DOHH2 (cell line): ENCODE measurements at regions not wholly inside any gene's neighbourhood (a gene's known extent, or its start where the extent isn't known, plus 50 kb on each side); places are given as distances from the start of the nearest gene placed in this dataset.

ENCODE experiments used
- H3F3A ChIP-seq: fragments of 200-600 bp; sonication (generic), shearing (Covaris generic); 2 replicates; pipeline ENCODE4 v1.6.0; 2016; ENCODE audit warnings: antibody characterized with exemption, mild to moderate bottlenecking; ENCODE audit not compliant: control insufficient read depth, insufficient read depth
- H3K27ac ChIP-seq: fragments of 200-600 bp; sonication (generic); 2 replicates; pipeline ENCODE4 v1.5.1; 2014; ENCODE audit warnings: low read depth, mild to moderate bottlenecking, low read length, moderate library complexity
- H3K27me3 ChIP-seq: fragments of 200-600 bp; sonication (generic); 2 replicates; pipeline ENCODE4 v1.6.1; 2014; ENCODE audit warnings: mild to moderate bottlenecking, low read length, mixed read lengths; ENCODE audit not compliant: control insufficient read depth
- H3K36me3 ChIP-seq: fragments of 200-600 bp; sonication (generic); 2 replicates; pipeline ENCODE4 v1.6.1; 2014; ENCODE audit warnings: mild to moderate bottlenecking, low read length, moderate library complexity, mixed read lengths; ENCODE audit not compliant: control insufficient read depth
- H3K4me1 ChIP-seq: fragments of 200-600 bp; sonication (generic); 2 replicates; pipeline ENCODE4 v1.6.1; 2014; ENCODE audit warnings: mild to moderate bottlenecking, low read length, mixed read lengths; ENCODE audit not compliant: control insufficient read depth
- H3K4me2 ChIP-seq: fragments of 200-600 bp; sonication (generic); 2 replicates; pipeline ENCODE4 v1.6.0; 2014; ENCODE audit warnings: mild to moderate bottlenecking, low read length, moderate library complexity
- H3K4me3 ChIP-seq: fragments of 200-600 bp; sonication (generic); 2 replicates; pipeline ENCODE4 v1.5.1; 2014; ENCODE audit warnings: mild to moderate bottlenecking, low read length, mixed read lengths
- H3K79me2 ChIP-seq: fragments of 200-600 bp; sonication (generic); 2 replicates; pipeline ENCODE4 v1.6.1; 2014; ENCODE audit warnings: mild to moderate bottlenecking, low read length, mixed read lengths; ENCODE audit not compliant: control insufficient read depth
- H3K9me2 ChIP-seq: fragments of 200-600 bp; sonication (generic); replicated peaks from 2 replicates; pipeline ENCODE4 v1.6.1; 2014; ENCODE audit warnings: mild to moderate bottlenecking, low read length, mixed read lengths; ENCODE audit not compliant: control insufficient read depth
- H3K9me3 ChIP-seq: fragments of 200-600 bp; sonication (generic); 2 replicates; pipeline ENCODE4 v1.6.1; 2014; ENCODE audit warnings: antibody characterized with exemption, low read length, mixed read lengths; ENCODE audit not compliant: control insufficient read depth, insufficient read depth
- H4K20me1 ChIP-seq: fragments of 200-600 bp; sonication (generic); 2 replicates; pipeline ENCODE4 v1.6.0; 2014; ENCODE audit warnings: low read depth, mild to moderate bottlenecking, antibody characterized with exemption, low read length, moderate library complexity; ENCODE audit not compliant: control insufficient read depth, insufficient read depth
- CTCF ChIP-seq: fragments of 200-600 bp; sonication (generic); IDR thresholded peaks from one replicate; pipeline ENCODE4 v1.5.1; 2014; ENCODE audit warnings: antibody characterized with exemption, mild to moderate bottlenecking, low read depth, low read length; ENCODE audit not compliant: poor library complexity, severe bottlenecking
- EZH2phosphoT487 ChIP-seq: fragments of 200-600 bp; sonication (generic); IDR thresholded peaks from 2 replicates; pipeline ENCODE4 v1.6.1; 2017; ENCODE audit warnings: borderline replicate concordance, mild to moderate bottlenecking, antibody characterized with exemption, low read length, moderate library complexity, mixed read lengths

- Histone ChIP-seq H3K27ac (no peak overlapping the region), H3K27me3 (no peaks in the 10 kb centered on the region), H3F3A (no peaks in the 10 kb centered on the region), H3K9me2 (no peaks in the 10 kb centered on the region), H3K4me3 (no peak overlapping the region), H3K4me2 (peak overlapping the region; percentile 14), H3K79me2 (no peaks in the 10 kb centered on the region), H3K9me3 (peaks cover 3% of the 10 kb centered on the region; the same call in 1 of the 2 replicates), H4K20me1 (no peaks in the 10 kb centered on the region), H3K4me1 (peaks cover 14% of the 10 kb centered on the region), H3K36me3 (no peaks in the 10 kb centered on the region)
- TF ChIP-seq EZH2phosphoT487 (no peak), CTCF (no peak)
These were observed 268.4 kb downstream of the DLEU7 start for GRCh38 chr13:50575138-50575537.

- no peaks in the 10 kb centered on the region for H3K27me3 ChIP-seq
- no peaks in the 10 kb centered on the region for H3K36me3 ChIP-seq
- no peaks in the 10 kb centered on the region for H3K9me2 ChIP-seq
- no peaks in the 10 kb centered on the region for H3K79me2 ChIP-seq
- H3K4me2 ChIP-seq = no peak overlapping the region
- H3F3A ChIP-seq = no peaks in the 10 kb centered on the region
- H4K20me1 ChIP-seq = no peaks in the 10 kb centered on the region
- H3K4me3 ChIP-seq = no peak overlapping the region
- TF ChIP-seq CTCF = no peak
- TF ChIP-seq EZH2phosphoT487 = no peak
- H3K4me1 ChIP-seq = peaks cover 14% of the 10 kb centered on the region
- no peaks in the 10 kb centered on the region for H3K9me3 ChIP-seq
- H3K27ac ChIP-seq = no peak overlapping the region
These were observed 267.3 kb downstream of the DLEU7 start for GRCh38 chr13:50576156-50576555.

- Histone ChIP-seq H3K27me3 (no peaks in the 10 kb centered on the region), H3K9me2 (no peaks in the 10 kb centered on the region), H3K27ac (no peak overlapping the region), H4K20me1 (no peaks in the 10 kb centered on the region), H3K9me3 (no peaks in the 10 kb centered on the region), H3F3A (no peaks in the 10 kb centered on the region), H3K4me2 (no peak overlapping the region), H3K4me1 (peaks cover 14% of the 10 kb centered on the region), H3K4me3 (no peak overlapping the region), H3K79me2 (no peaks in the 10 kb centered on the region), H3K36me3 (no peaks in the 10 kb centered on the region)
- TF ChIP-seq EZH2phosphoT487 (no peak), CTCF (no peak)
These were observed 265.7 kb downstream of the DLEU7 start for GRCh38 chr13:50577806-50578205.
